HepG2 (cell line): ENCODE measurements at regions not wholly inside any gene's neighbourhood (a gene's known extent, or its start where the extent isn't known, plus 50 kb on each side); places are given as distances from the start of the nearest gene placed in this dataset.

Experiments used
- ATAC-seq: fragments of 200-7000 bp; cut with Tn5 transposase; 3 replicates; pipeline ENCODE4 v1.9.1; 2020; ENCODE audit warnings: mild to moderate bottlenecking, moderate library complexity
- BruUV-seq: library from RNA; stranded (reverse); fragments of 400-500 nt; replicated peaks from 2 replicates; lab custom pipeline; 2021; lab: Mats Ljungman, UMichigan
- CTCF ChIA-PET: fragments of 300-600 bp; formaldehyde crosslinking; extraction: SDS; loops from one replicate; lab custom pipeline; 2021; ENCODE audit warnings: low total read pairs, inconsistent platforms, low intra/inter-chr PET ratio; lab: Yijun Ruan, JAX
- POLR2A ChIA-PET: fragments of 350-600 bp; sonication (Branson Sonifier 250); formaldehyde crosslinking; loops from one replicate; lab custom pipeline; 2020; ENCODE audit warnings: antibody characterized with exemption, inconsistent platforms; lab: Yijun Ruan, JAX
- DNase-seq: peaks from one replicate; pipeline ENCODE4 v3.0.0-alpha.2; 2015; ENCODE audit warnings: low spot score
- FAIRE-seq: peaks from 3 replicates; lab custom pipeline; 2011; peaks lifted over from hg19 to GRCh38; lab: Jason Lieb, UNC
- H2AFZ ChIP-seq: one replicate; pipeline ENCODE4 v1.6.1; 2011; ENCODE audit warnings: low read length, inconsistent platforms
- H3K27ac ChIP-seq: fragments of 300-600 bp; 3 replicates; pipeline ENCODE4 v1.8.0; 2011; ENCODE audit warnings: mixed run types, mild to moderate bottlenecking, mixed read lengths, low read length, inconsistent platforms; ENCODE audit not compliant: insufficient read depth; ENCODE audit errors: extremely low read length
- H3K27me3 ChIP-seq, 2 experiments: fragments of 200-600 bp in 1 of 2; 2 replicates in 1 of 2; 3 replicates in 1 of 2; pipeline versions ENCODE4 v1.6.0 to v1.8.0; 2011; ENCODE audit warnings: low read length in 2 of 2, mild to moderate bottlenecking in 2 of 2, moderate library complexity in 2 of 2, inconsistent platforms in 1 of 2; ENCODE audit not compliant: insufficient read depth in 2 of 2, control insufficient read depth in 1 of 2
- H3K36me3 ChIP-seq, 2 experiments: fragments of 200-600 bp in 1 of 2; replicated peaks in 1 of 2; 2 replicates in 1 of 2; 3 replicates in 1 of 2; pipeline versions ENCODE4 v1.5.1 to v1.8.0; 2011; ENCODE audit warnings: low read length in 2 of 2, inconsistent platforms in 1 of 2; ENCODE audit not compliant: insufficient read depth in 2 of 2, control insufficient read depth in 1 of 2
- H3K4me1 ChIP-seq: 2 replicates; pipeline ENCODE4 v1.5.1; 2012; ENCODE audit warnings: low read length, inconsistent platforms; ENCODE audit not compliant: insufficient read depth
- H3K4me2 ChIP-seq: 2 replicates; pipeline ENCODE4 v1.6.0; 2011; ENCODE audit warnings: low read depth, low read length, inconsistent platforms
- H3K4me3 ChIP-seq, 3 experiments: fragments of 200-600 bp in 1 of 3; sonication (generic), shearing (Covaris generic) in 1 of 3; replicated peaks in 1 of 3; 2 replicates each; pipeline ENCODE4 v1.5.1; 2011 to 2016; ENCODE audit warnings: low read length in 3 of 3, inconsistent platforms in 2 of 3, low read depth in 2 of 3, mild to moderate bottlenecking in 2 of 3, control low read depth in 1 of 3, mixed read lengths in 1 of 3; ENCODE audit not compliant: insufficient read depth in 1 of 3
- H3K79me2 ChIP-seq: one replicate; pipeline ENCODE4 v1.6.1; 2011; ENCODE audit warnings: low read length, inconsistent platforms; ENCODE audit not compliant: insufficient read depth
- H3K9ac ChIP-seq: 2 replicates; pipeline ENCODE4 v1.6.0; 2011; ENCODE audit warnings: mild to moderate bottlenecking, low read depth, low read length, inconsistent platforms; ENCODE audit not compliant: insufficient read depth
- H3K9me3 ChIP-seq: 2 replicates; pipeline ENCODE4 v1.5.1; 2012; ENCODE audit warnings: mild to moderate bottlenecking, low read length
- H4K20me1 ChIP-seq: 2 replicates; pipeline ENCODE4 v1.6.0; 2011; ENCODE audit warnings: inconsistent platforms, mild to moderate bottlenecking, low read length, moderate library complexity; ENCODE audit not compliant: insufficient read depth
- AHR ChIP-seq: IDR thresholded peaks from 2 replicates; pipeline ENCODE4 v1.6.1; 2018; ENCODE audit warnings: missing genetic modification reagents, missing compliant biosample characterization
- HNRNPL ChIP-seq: fragments of 200-400 bp; formaldehyde crosslinking; IDR thresholded peaks from 2 replicates; pipeline ENCODE4 v1.6.1; 2017; ENCODE audit warnings: mild to moderate bottlenecking, low read depth, low read length
- MLX ChIP-seq: IDR thresholded peaks from 2 replicates; pipeline ENCODE4 v1.6.1; 2016
- RCOR2 ChIP-seq: IDR thresholded peaks from 2 replicates; pipeline ENCODE4 v1.6.1; 2016; ENCODE audit warnings: missing biosample characterization, missing genetic modification reagents
- REL ChIP-seq: sonication (generic); formaldehyde crosslinking; conservative IDR thresholded peaks from 2 replicates; pipeline ENCODE4 v1.8.0; 2022; ENCODE audit warnings: mild to moderate bottlenecking, missing genetic modification reagents, moderate library complexity
- SNAPC2 ChIP-seq: sonication (generic); formaldehyde crosslinking; IDR thresholded peaks from 2 replicates; pipeline ENCODE4 v1.8.1; 2022; ENCODE audit warnings: mild to moderate bottlenecking, missing genetic modification reagents
- SPEN ChIP-seq: sonication (generic); formaldehyde crosslinking; IDR thresholded peaks from 2 replicates; pipeline ENCODE4 v1.5.1; 2020; ENCODE audit warnings: low read depth, mild to moderate bottlenecking, missing genetic modification reagents
- TEAD2 ChIP-seq: sonication (generic); formaldehyde crosslinking; IDR thresholded peaks from 2 replicates; pipeline ENCODE4 v1.9.0; 2021; ENCODE audit warnings: missing genetic modification reagents
- ZBTB1 ChIP-seq: sonication (generic); formaldehyde crosslinking; IDR thresholded peaks from 2 replicates; pipeline ENCODE4 v1.4.0; 2020; ENCODE audit warnings: missing genetic modification reagents, borderline replicate concordance
- ZFY ChIP-seq: sonication (generic); formaldehyde crosslinking; IDR thresholded peaks from 2 replicates; pipeline ENCODE4 v1.4.0; 2020; ENCODE audit warnings: missing genetic modification reagents
- ZNF160 ChIP-seq: sonication (generic); formaldehyde crosslinking; IDR thresholded peaks from 2 replicates; pipeline ENCODE4 v1.8.0; 2022; ENCODE audit warnings: mild to moderate bottlenecking, inconsistent platforms, missing genetic modification reagents
- ZNF33A ChIP-seq: sonication (generic); formaldehyde crosslinking; IDR thresholded peaks from 2 replicates; pipeline ENCODE4 v1.5.1; 2020; ENCODE audit warnings: missing genetic modification reagents, mild to moderate bottlenecking, moderate library complexity, borderline replicate concordance
- ZNF7 ChIP-seq: IDR thresholded peaks from 2 replicates; pipeline ENCODE4 v1.6.1; 2016; ENCODE audit warnings: missing biosample characterization, missing genetic modification reagents
- ZSCAN25 ChIP-seq: sonication (generic); formaldehyde crosslinking; IDR thresholded peaks from 2 replicates; pipeline ENCODE4 v1.8.0; 2022; ENCODE audit warnings: mild to moderate bottlenecking, missing genetic modification reagents
- WGBS: methylation state at CpG from one replicate; pipeline ENCODE4 v1.1.6; 2017; ENCODE audit warnings: low lambda C conversion rate; 5-methylcytosine and 5-hydroxymethylcytosine counted together
- in situ Hi-C: cut with HindIII; loops from 2 replicates; pipeline ENCODE4 v1.10.0; 2017; ENCODE audit warnings: low pct_unique_long_range_greater_than_20kb; ENCODE audit not compliant: extremely low pct_ligation_motif_present
- intact Hi-C: fragments of 100-400 bp; cut with micrococcal nuclease; formaldehyde crosslinking; loops from one replicate; pipeline ENCODE4 v1.10.0; 2022; ENCODE audit not compliant: unreplicated experiment
- TF ChIP-seq, protein P1 (sequence below): sonication (generic); formaldehyde crosslinking; IDR thresholded peaks from 2 replicates; pipeline ENCODE4 v1.5.0; 2020; ENCODE audit warnings: mild to moderate bottlenecking, low read depth, missing genetic modification reagents, borderline replicate concordance
- TF ChIP-seq, protein P2 (sequence below): sonication (generic); formaldehyde crosslinking; IDR thresholded peaks from 2 replicates; pipeline ENCODE4 v1.5.0; 2020; ENCODE audit warnings: missing genetic modification reagents
- TF ChIP-seq, protein P3 (sequence below): sonication (generic); formaldehyde crosslinking; IDR thresholded peaks from 2 replicates; pipeline ENCODE4 v1.4.0; 2020; ENCODE audit warnings: missing genetic modification reagents

- ChIA-PET CTCF (no interaction called here), POLR2A (no interaction called here)
- H3K9ac ChIP-seq: no peak overlapping the region
- no peak overlapping the region for H2AFZ ChIP-seq
- no peaks in the 10 kb centered on the region for H3K36me3 ChIP-seq
- H4K20me1 ChIP-seq: no peaks in the 10 kb centered on the region
- peaks cover 7% of the 10 kb centered on the region; the same call in 1 of the 2 replicates for H3K4me1 ChIP-seq
- BruUV-seq: no TSS peak
- no peak overlapping the region for H3K4me3 ChIP-seq
- H3K27me3 ChIP-seq: peaks cover 0 to 4% of the 10 kb centered on the region in 2 experiments; a peak in 1 of 5 replicates
- FAIRE-seq: no peak
- no peak for TF ChIP-seq ZNF7 (CRISPR knock-in tag)
- no peak for TF ChIP-seq MLX
- no peak for TF ChIP-seq ZNF160
- no peak for TF ChIP-seq ZBTB1 (CRISPR knock-in tag)
- TF ChIP-seq, protein P1, sequence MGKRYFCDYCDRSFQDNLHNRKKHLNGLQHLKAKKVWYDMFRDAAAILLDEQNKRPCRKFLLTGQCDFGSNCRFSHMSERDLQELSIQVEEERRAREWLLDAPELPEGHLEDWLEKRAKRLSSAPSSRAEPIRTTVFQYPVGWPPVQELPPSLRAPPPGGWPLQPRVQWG (CRISPR knock-in tag): no peak
- TF ChIP-seq, all 625 proteins: peak for 0
- H3K79me2 ChIP-seq: no peaks in the 10 kb centered on the region
- in situ Hi-C loops (no loop called here), intact Hi-C loops (no loop called here)
- no peak for ATAC-seq
- no peak overlapping the region for H3K4me2 ChIP-seq
- H3K9me3 ChIP-seq: peaks cover 11% of the 10 kb centered on the region
- 62% methylated on average over 6 of the region's 6 CpGs for WGBS
- no peak overlapping the region for H3K27ac ChIP-seq
- no peak for DNase-seq
These were observed 110.1 kb downstream of the ANAPC4 start for GRCh38 chr4:25487155-25487554.

DNA sequence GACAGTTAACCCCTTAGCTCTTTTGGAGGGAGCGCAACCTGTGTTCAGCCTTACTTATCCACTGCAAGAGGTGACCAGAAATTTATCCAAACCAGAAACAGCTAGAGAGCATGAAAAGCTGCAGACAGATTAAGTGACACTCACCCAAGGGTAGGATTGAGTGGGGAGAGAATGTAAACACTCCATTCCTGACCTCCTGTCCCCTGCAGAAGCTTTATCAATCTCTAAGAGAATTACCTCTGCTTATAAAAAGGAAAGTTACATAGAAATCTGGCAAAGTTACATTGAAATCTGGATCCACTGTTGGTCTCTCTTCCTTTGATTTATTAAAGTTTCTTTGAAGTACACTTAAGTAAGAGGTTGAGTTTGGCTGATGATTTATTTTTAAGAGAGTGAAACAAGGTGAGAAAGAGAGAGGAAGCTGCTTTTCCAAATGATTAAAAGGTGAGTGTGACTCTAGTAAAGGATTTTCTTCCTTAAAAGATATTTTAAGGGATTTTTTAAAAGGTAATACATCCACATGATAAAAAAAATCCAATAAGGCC lies 112.3 kb downstream of the ANAPC4 start:
- ChIA-PET CTCF (no interaction called here), POLR2A (no interaction called here)
- H3K4me1 ChIP-seq: peaks cover 7% of the 10 kb centered on the region; the same call in 1 of the 2 replicates
- no TSS peak for BruUV-seq
- WGBS: 52% methylated on average over 1 of the region's 1 CpG
- peaks cover 11% of the 10 kb centered on the region for H3K9me3 ChIP-seq
- no peaks in the 10 kb centered on the region for H4K20me1 ChIP-seq
- FAIRE-seq: no peak
- ATAC-seq: no peak
- no peak overlapping the region for H3K27ac ChIP-seq
- DNase-seq: no peak
- no peaks in the 10 kb centered on the region for H3K79me2 ChIP-seq
- H3K4me2 ChIP-seq: no peak overlapping the region
- in situ Hi-C loops (no loop called here), intact Hi-C loops (no loop called here)
- peaks cover 0 to 4% of the 10 kb centered on the region in 2 experiments; a peak in 1 of 5 replicates for H3K27me3 ChIP-seq
- H2AFZ ChIP-seq: no peak overlapping the region
- H3K36me3 ChIP-seq: no peaks in the 10 kb centered on the region
- no peak overlapping the region for H3K9ac ChIP-seq
- H3K4me3 ChIP-seq: no peak overlapping the region
- TF ChIP-seq TEAD2 (CRISPR knock-in tag) (no peak), REL (CRISPR knock-in tag) (no peak), RCOR2 (CRISPR knock-in tag) (no peak), ZNF33A (CRISPR knock-in tag) (no peak), SNAPC2 (CRISPR knock-in tag) (no peak), AHR (CRISPR knock-in tag) (no peak), ZSCAN25 (CRISPR knock-in tag) (no peak), SPEN (CRISPR knock-in tag) (no peak), ZFY (CRISPR knock-in tag) (no peak), HNRNPL (no peak)
- TF ChIP-seq, protein P2, sequence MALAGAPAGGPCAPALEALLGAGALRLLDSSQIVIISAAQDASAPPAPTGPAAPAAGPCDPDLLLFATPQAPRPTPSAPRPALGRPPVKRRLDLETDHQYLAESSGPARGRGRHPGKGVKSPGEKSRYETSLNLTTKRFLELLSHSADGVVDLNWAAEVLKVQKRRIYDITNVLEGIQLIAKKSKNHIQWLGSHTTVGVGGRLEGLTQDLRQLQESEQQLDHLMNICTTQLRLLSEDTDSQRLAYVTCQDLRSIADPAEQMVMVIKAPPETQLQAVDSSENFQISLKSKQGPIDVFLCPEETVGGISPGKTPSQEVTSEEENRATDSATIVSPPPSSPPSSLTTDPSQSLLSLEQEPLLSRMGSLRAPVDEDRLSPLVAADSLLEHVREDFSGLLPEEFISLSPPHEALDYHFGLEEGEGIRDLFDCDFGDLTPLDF: no peak
- TF ChIP-seq, protein P3, sequence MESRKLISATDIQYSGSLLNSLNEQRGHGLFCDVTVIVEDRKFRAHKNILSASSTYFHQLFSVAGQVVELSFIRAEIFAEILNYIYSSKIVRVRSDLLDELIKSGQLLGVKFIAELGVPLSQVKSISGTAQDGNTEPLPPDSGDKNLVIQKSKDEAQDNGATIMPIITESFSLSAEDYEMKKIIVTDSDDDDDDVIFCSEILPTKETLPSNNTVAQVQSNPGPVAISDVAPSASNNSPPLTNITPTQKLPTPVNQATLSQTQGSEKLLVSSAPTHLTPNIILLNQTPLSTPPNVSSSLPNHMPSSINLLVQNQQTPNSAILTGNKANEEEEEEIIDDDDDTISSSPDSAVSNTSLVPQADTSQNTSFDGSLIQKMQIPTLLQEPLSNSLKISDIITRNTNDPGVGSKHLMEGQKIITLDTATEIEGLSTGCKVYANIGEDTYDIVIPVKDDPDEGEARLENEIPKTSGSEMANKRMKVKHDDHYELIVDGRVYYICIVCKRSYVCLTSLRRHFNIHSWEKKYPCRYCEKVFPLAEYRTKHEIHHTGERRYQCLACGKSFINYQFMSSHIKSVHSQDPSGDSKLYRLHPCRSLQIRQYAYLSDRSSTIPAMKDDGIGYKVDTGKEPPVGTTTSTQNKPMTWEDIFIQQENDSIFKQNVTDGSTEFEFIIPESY (CRISPR knock-in tag): no peak
